ENCODE measurements at regions not wholly inside any gene's neighbourhood (a gene's known extent, or its start where the extent isn't known, plus 50 kb on each side); places are given as distances from the start of the nearest gene placed in this dataset.

DNA sequence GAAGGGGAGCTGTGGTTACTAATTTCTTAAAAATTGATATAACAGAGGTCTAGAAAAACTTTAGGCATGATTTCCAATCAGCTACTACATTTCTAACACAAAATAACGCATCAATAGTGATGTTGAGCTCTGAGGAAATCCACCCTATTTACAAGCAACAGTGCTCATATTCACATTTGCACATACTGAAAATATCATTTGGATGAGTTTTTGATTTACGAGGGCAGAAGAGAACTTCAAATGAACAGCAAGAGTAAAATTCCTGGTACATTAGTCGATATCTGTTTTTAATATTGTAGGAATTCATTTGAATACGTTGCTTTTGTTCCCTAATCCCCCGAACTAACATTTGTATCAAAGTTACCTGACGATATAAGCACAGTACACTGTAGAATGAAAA is 761.0 kb upstream of the POU3F3 start:
- peaks cover 27% of the 10 kb centered on the region for H3K79me2 ChIP-seq (ENCODE audit: insufficient read depth, low read length)
- no peak overlapping the region for H3K4me2 ChIP-seq (ENCODE audit: low read depth, low read length, poor library complexity, severe bottlenecking)
- H3K27me3 ChIP-seq (ENCODE audit: low read length): no peaks in the 10 kb centered on the region
- no peak overlapping the region for H3K9ac ChIP-seq (ENCODE audit: low read length)
- H3K9me2 ChIP-seq (replicated peaks; ENCODE audit: insufficient read depth, low read length): no peaks in the 10 kb centered on the region
- H2AFZ ChIP-seq (ENCODE audit: low read depth, low read length, severe bottlenecking): no peak overlapping the region
- no peaks in the 10 kb centered on the region; the same call in 1 of the 2 replicates for H3K36me3 ChIP-seq (ENCODE audit: low read length)
- H3K4me3 ChIP-seq (ENCODE audit: insufficient read depth, low read length, poor library complexity, severe bottlenecking): no peak overlapping the region
- no peaks in the 10 kb centered on the region for H3K9me3 ChIP-seq (ENCODE audit: insufficient read depth, low read length)
- no peaks in the 10 kb centered on the region for H3F3A ChIP-seq (ENCODE audit: insufficient read depth)
- H3K27ac ChIP-seq (ENCODE audit: low read depth, low read length): no peak overlapping the region
- TF ChIP-seq, protein P1, sequence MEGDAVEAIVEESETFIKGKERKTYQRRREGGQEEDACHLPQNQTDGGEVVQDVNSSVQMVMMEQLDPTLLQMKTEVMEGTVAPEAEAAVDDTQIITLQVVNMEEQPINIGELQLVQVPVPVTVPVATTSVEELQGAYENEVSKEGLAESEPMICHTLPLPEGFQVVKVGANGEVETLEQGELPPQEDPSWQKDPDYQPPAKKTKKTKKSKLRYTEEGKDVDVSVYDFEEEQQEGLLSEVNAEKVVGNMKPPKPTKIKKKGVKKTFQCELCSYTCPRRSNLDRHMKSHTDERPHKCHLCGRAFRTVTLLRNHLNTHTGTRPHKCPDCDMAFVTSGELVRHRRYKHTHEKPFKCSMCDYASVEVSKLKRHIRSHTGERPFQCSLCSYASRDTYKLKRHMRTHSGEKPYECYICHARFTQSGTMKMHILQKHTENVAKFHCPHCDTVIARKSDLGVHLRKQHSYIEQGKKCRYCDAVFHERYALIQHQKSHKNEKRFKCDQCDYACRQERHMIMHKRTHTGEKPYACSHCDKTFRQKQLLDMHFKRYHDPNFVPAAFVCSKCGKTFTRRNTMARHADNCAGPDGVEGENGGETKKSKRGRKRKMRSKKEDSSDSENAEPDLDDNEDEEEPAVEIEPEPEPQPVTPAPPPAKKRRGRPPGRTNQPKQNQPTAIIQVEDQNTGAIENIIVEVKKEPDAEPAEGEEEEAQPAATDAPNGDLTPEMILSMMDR (IDR thresholded peaks at IDR 0.05; ENCODE audit: insufficient read depth, low read length, poor library complexity, severe bottlenecking): no peak
- no peak for TF ChIP-seq EZH2phosphoT487 (conservative IDR thresholded peaks at IDR 0.05; ENCODE audit: low read length)
- H4K20me1 ChIP-seq (ENCODE audit: low read depth, low read length): no peaks in the 10 kb centered on the region

DNA sequence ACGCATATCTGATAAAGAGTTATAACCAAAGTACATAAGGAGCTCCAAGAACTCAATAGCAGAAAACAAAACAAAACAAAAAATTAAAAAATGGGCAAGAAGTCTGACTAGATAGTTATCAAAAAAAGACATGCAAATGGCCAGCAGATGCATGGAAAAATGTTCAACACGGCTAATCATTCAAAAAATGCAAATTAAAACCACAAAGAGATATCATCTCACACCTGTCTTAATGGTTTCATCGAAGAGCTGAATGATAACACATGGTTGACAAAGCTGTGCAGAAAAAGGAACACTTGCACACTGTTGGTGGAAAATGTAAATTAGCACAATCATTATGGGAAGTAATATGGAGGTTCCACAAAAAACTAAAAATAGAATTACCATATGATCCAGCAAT is 751.3 kb upstream of the POU3F3 start:
- peak overlapping the region; percentile 62 for H3K4me2 ChIP-seq (ENCODE audit: low read depth, low read length, poor library complexity, severe bottlenecking)
- no peak for TF ChIP-seq EZH2phosphoT487 (conservative IDR thresholded peaks at IDR 0.05; ENCODE audit: low read length)
- TF ChIP-seq, protein P1 (IDR thresholded peaks at IDR 0.05; ENCODE audit: insufficient read depth, low read length, poor library complexity, severe bottlenecking): no peak
- H3K9me2 ChIP-seq (replicated peaks; ENCODE audit: insufficient read depth, low read length): no peaks in the 10 kb centered on the region
- H3F3A ChIP-seq (ENCODE audit: insufficient read depth): peaks cover 55% of the 10 kb centered on the region
- no peak overlapping the region for H2AFZ ChIP-seq (ENCODE audit: low read depth, low read length, severe bottlenecking)
- H3K27ac ChIP-seq (ENCODE audit: low read depth, low read length): peak overlapping the region; percentile 91
- H3K27me3 ChIP-seq (ENCODE audit: low read length): no peaks in the 10 kb centered on the region
- no peaks in the 10 kb centered on the region for H3K36me3 ChIP-seq (ENCODE audit: low read length)
- H3K9ac ChIP-seq (ENCODE audit: low read length): peak overlapping the region; percentile 16; the same call in 1 of the 2 replicates
- peak overlapping the region; percentile 14 for H3K4me3 ChIP-seq (ENCODE audit: insufficient read depth, low read length, poor library complexity, severe bottlenecking)
- H4K20me1 ChIP-seq (ENCODE audit: low read depth, low read length): no peaks in the 10 kb centered on the region
- H3K9me3 ChIP-seq (ENCODE audit: insufficient read depth, low read length): no peaks in the 10 kb centered on the region
- peaks cover 6% of the 10 kb centered on the region; the same call in 1 of the 2 replicates for H3K79me2 ChIP-seq (ENCODE audit: insufficient read depth, low read length)

DNA sequence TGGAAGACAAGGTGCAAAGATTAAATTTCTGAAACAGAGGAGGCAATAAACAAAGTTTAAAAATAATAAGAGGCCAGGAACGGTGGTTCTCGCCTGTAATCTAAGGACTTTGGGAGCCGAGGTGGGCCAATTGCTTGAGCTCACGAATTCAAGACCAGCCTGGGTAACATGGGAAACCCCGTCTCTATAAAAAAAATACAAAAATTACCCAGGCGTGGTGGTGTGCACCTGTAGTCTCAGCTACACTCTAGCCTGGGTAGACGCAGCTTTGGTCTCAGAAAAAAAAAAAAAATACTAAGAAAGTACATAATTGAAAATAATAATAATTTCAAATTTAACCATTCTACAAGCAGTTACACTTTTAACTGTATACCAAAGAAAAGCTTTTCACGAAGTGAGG is 744.6 kb upstream of the POU3F3 start:
- H4K20me1 ChIP-seq (ENCODE audit: low read depth, low read length): no peaks in the 10 kb centered on the region
- H3K9me2 ChIP-seq (replicated peaks; ENCODE audit: insufficient read depth, low read length): no peaks in the 10 kb centered on the region
- H3K4me2 ChIP-seq (ENCODE audit: low read depth, low read length, poor library complexity, severe bottlenecking): peak overlapping the region; percentile 87
- H3K9ac ChIP-seq (ENCODE audit: low read length): peak overlapping the region; percentile 51
- H3K9me3 ChIP-seq (ENCODE audit: insufficient read depth, low read length): no peaks in the 10 kb centered on the region
- no peaks in the 10 kb centered on the region for H3K36me3 ChIP-seq (ENCODE audit: low read length)
- peak overlapping the region; percentile 27 for H3K4me3 ChIP-seq (ENCODE audit: insufficient read depth, low read length, poor library complexity, severe bottlenecking)
- no peaks in the 10 kb centered on the region for H3K79me2 ChIP-seq (ENCODE audit: insufficient read depth, low read length)
- peaks cover 50% of the 10 kb centered on the region for H3F3A ChIP-seq (ENCODE audit: insufficient read depth)
- H2AFZ ChIP-seq (ENCODE audit: low read depth, low read length, severe bottlenecking): no peak overlapping the region
- peak overlapping the region; percentile 95 for H3K27ac ChIP-seq (ENCODE audit: low read depth, low read length)
- TF ChIP-seq, protein P1 (IDR thresholded peaks at IDR 0.05; ENCODE audit: insufficient read depth, low read length, poor library complexity, severe bottlenecking): no peak
- TF ChIP-seq EZH2phosphoT487 (conservative IDR thresholded peaks at IDR 0.05; ENCODE audit: low read length): no peak
- H3K27me3 ChIP-seq (ENCODE audit: low read length): no peaks in the 10 kb centered on the region
